Vagina (tissue), 2 donors: ENCODE measurements at regions not wholly inside any gene's neighbourhood (a gene's known extent, or its start where the extent isn't known, plus 50 kb on each side); places are given as distances from the start of the nearest gene placed in this dataset.

Experiments
- DNase-seq, 2 donors: peaks; one replicate each; pipeline ENCODE4 v3.0.0-alpha.2; 2017; ENCODE audit errors: extremely low spot score in 2 of 2
- H3K27ac ChIP-seq: fragments of 200-600 bp; sonication (generic); one replicate; pipeline ENCODE4 v1.5.1; 2019
- H3K27me3 ChIP-seq: fragments of 200-600 bp; sonication (generic); one replicate; pipeline ENCODE4 v1.5.1; 2019
- H3K36me3 ChIP-seq, 2 donors: fragments of 200-600 bp; sonication (generic); one replicate each; pipeline ENCODE4 v1.5.1; 2017 to 2019
- H3K4me1 ChIP-seq: fragments of 200-600 bp; sonication (generic); one replicate; pipeline ENCODE4 v1.5.1; 2019
- H3K4me3 ChIP-seq, 2 donors: fragments of 200-600 bp; sonication (generic); 1 replicate in 1 of 2; 2 replicates in 1 of 2; pipeline ENCODE4 v1.5.1; 2016 to 2019
- H3K9me3 ChIP-seq: fragments of 200-600 bp; sonication (generic); one replicate; pipeline ENCODE4 v1.5.1; 2019
- CTCF ChIP-seq, 3 experiments: fragments of 450-650 bp in 2 of 3; fragments of 200-600 bp in 1 of 3; sonication (generic) in 1 of 3; IDR thresholded peaks; one replicate each; pipeline ENCODE4 v1.5.1; 2017 to 2019; ENCODE audit warnings: antibody characterized with exemption in 3 of 3, mild to moderate bottlenecking in 2 of 3, moderate library complexity in 2 of 3
- POLR2A ChIP-seq, 2 donors: fragments of 450-650 bp; IDR thresholded peaks; one replicate each; pipeline ENCODE4 v1.6.1; 2017; ENCODE audit warnings: antibody characterized with exemption in 2 of 2, mild to moderate bottlenecking in 2 of 2, moderate library complexity in 2 of 2
- POLR2AphosphoS5 ChIP-seq, 2 donors: sonication (generic); formaldehyde crosslinking; IDR thresholded peaks; one replicate each; pipeline ENCODE4 v1.9.0; 2017; ENCODE audit warnings: antibody characterized with exemption in 2 of 2, mild to moderate bottlenecking in 2 of 2, low read depth in 1 of 2; ENCODE audit not compliant: insufficient read depth in 1 of 2
- intact Hi-C: fragments of 100-400 bp; cut with DNase I; formaldehyde crosslinking; loops from one replicate; pipeline ENCODE4 v1.15.1; 2023

GRCh38 chr6:166025149-166025898 lies 142.3 kb downstream of the TBXT start:
- Histone ChIP-seq H3K9me3 (no peaks in the 10 kb centered on the region), H3K36me3 (no peaks in the 10 kb centered on the region), H3K4me1 (no peaks in the 10 kb centered on the region), H3K4me3 (no peak overlapping the region), H3K27me3 (no peaks in the 10 kb centered on the region), H3K27ac (no peak overlapping the region)
- intact Hi-C loops, result no loop called here
- no peak for DNase-seq
- TF ChIP-seq POLR2A (IDR thresholded peaks at IDR 0.05) (no peak), CTCF (IDR thresholded peaks at IDR 0.05) (no peak), POLR2AphosphoS5 (IDR thresholded peaks at IDR 0.05; ENCODE audit: insufficient read depth in 1 of 2, low read depth in 1 of 2) (no peak)

- H3K9me3 ChIP-seq, result no peaks in the 10 kb centered on the region
- H3K4me1 ChIP-seq, result no peaks in the 10 kb centered on the region
- no peaks in the 10 kb centered on the region for H3K27me3 ChIP-seq
- no peak overlapping the region for H3K27ac ChIP-seq
- intact Hi-C loops, result no loop called here
- no peaks in the 10 kb centered on the region for H3K36me3 ChIP-seq
- no peak overlapping the region for H3K4me3 ChIP-seq
- no peak for DNase-seq
- TF ChIP-seq CTCF (IDR thresholded peaks at IDR 0.05) (no peak), POLR2A (IDR thresholded peaks at IDR 0.05) (no peak), POLR2AphosphoS5 (IDR thresholded peaks at IDR 0.05; ENCODE audit: insufficient read depth in 1 of 2, low read depth in 1 of 2) (no peak)
Measured at GRCh38 chr6:166024252-166024651, 143.4 kb downstream of the TBXT start.

DNA sequence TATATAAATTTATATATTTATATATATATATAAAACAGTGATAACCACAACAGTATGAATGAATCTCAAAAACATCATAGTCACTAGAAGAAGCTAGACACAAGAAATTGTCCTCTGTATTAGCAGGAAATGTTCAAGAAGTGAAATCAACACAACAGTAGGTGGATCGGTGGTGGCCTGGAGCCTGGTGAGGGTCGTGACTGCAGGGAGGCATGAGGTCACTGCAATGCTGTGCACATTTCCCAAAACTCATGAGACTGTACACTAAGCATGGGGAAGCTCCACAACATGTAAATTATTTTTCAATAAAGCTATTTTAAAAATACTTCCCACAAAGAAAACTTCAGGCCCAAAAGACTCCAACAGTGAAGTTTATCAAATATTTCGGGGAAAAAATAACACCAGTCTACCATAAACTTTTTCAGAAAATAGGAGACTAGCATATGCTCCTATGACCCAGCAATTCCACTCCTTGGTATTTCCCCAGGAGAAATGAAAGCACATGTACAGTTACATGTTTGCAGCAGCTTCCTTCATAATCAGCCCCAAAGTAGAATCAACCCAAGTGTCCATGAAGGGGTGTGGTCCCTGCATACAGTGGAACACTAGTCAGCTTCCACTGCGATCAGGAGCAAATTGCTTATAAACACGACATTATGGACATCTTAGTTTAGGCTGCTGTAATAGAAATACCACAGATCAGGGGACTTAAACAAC lies 144.2 kb downstream of the TBXT start:
- Histone ChIP-seq H3K4me3 (no peak overlapping the region), H3K36me3 (no peaks in the 10 kb centered on the region), H3K27me3 (no peaks in the 10 kb centered on the region), H3K9me3 (no peaks in the 10 kb centered on the region), H3K4me1 (no peaks in the 10 kb centered on the region), H3K27ac (no peak overlapping the region)
- intact Hi-C loops, result no loop called here
- no peak for DNase-seq
- TF ChIP-seq POLR2AphosphoS5 (IDR thresholded peaks at IDR 0.05; ENCODE audit: insufficient read depth in 1 of 2, low read depth in 1 of 2), result no peak
- no peak for TF ChIP-seq POLR2A (IDR thresholded peaks at IDR 0.05)
- no peak for TF ChIP-seq CTCF (IDR thresholded peaks at IDR 0.05)

GRCh38 chr6:166021429-166021828 lies 146.2 kb downstream of the TBXT start:
- intact Hi-C loops, result no loop called here
- H3K4me3 ChIP-seq, result no peak overlapping the region
- H3K9me3 ChIP-seq, result no peaks in the 10 kb centered on the region
- H3K27ac ChIP-seq, result no peak overlapping the region
- no peaks in the 10 kb centered on the region for H3K4me1 ChIP-seq
- no peaks in the 10 kb centered on the region for H3K27me3 ChIP-seq
- no peak for TF ChIP-seq CTCF (IDR thresholded peaks at IDR 0.05)
- TF ChIP-seq POLR2A (IDR thresholded peaks at IDR 0.05), result no peak
- no peak for TF ChIP-seq POLR2AphosphoS5 (IDR thresholded peaks at IDR 0.05; ENCODE audit: insufficient read depth in 1 of 2, low read depth in 1 of 2)
- no peaks in the 10 kb centered on the region for H3K36me3 ChIP-seq
- DNase-seq, result no peak

- H3K9me3 ChIP-seq, result no peaks in the 10 kb centered on the region
- intact Hi-C loops, result no loop called here
- H3K4me3 ChIP-seq, result no peak overlapping the region
- H3K27me3 ChIP-seq, result no peaks in the 10 kb centered on the region
- H3K4me1 ChIP-seq, result no peaks in the 10 kb centered on the region
- TF ChIP-seq POLR2AphosphoS5 (IDR thresholded peaks at IDR 0.05; ENCODE audit: insufficient read depth in 1 of 2, low read depth in 1 of 2) (no peak), CTCF (IDR thresholded peaks at IDR 0.05) (no peak), POLR2A (IDR thresholded peaks at IDR 0.05) (no peak)
- H3K27ac ChIP-seq, result no peak overlapping the region
- no peaks in the 10 kb centered on the region for H3K36me3 ChIP-seq
- no peak for DNase-seq
Measured at GRCh38 chr6:166019214-166019613, 148.4 kb downstream of the TBXT start.
